OCI-LY7 (cell line): ENCODE measurements at regions not wholly inside any gene's neighbourhood (a gene's known extent, or its start where the extent isn't known, plus 50 kb on each side); places are given as distances from the start of the nearest gene placed in this dataset.

ENCODE experiments used
- BruUV-seq: library from RNA; stranded (reverse); fragments of 400-500 nt; replicated peaks from 2 replicates; lab custom pipeline; 2021; lab: Mats Ljungman, UMichigan
- CTCF ChIA-PET: fragments of 300-600 bp; sonication (Branson Sonifier 250); formaldehyde crosslinking; loops from one replicate; lab custom pipeline; 2022; ENCODE audit warnings: antibody characterized with exemption; ENCODE audit not compliant: unreplicated experiment; lab: Charles Lee
- POLR2A ChIA-PET: fragments of 300-600 bp; sonication (Branson Sonifier 250); formaldehyde crosslinking; loops from one replicate; lab custom pipeline; 2022; ENCODE audit warnings: antibody characterized with exemption; lab: Charles Lee
- DNase-seq: peaks from one replicate; pipeline ENCODE4 v3.0.0-alpha.2; 2015; ENCODE audit warnings: low spot score
- H2AFZ ChIP-seq: fragments of 200-600 bp; sonication (generic), shearing (Covaris generic); 2 replicates; pipeline ENCODE4 v1.6.1; 2014; ENCODE audit warnings: mild to moderate bottlenecking, antibody characterized with exemption, low read length, moderate library complexity
- H3K27ac ChIP-seq: fragments of 200-600 bp; sonication (generic); 2 replicates; pipeline ENCODE4 v1.5.1; 2014; ENCODE audit warnings: mixed run types, low read depth, mild to moderate bottlenecking, moderate library complexity, low read length, inconsistent platforms; ENCODE audit not compliant: poor library complexity, severe bottlenecking
- H3K36me3 ChIP-seq: fragments of 200-600 bp; sonication (generic); 2 replicates; pipeline ENCODE4 v1.6.1; 2014; ENCODE audit warnings: mild to moderate bottlenecking, antibody characterized with exemption, low read length, moderate library complexity, mixed read lengths; ENCODE audit not compliant: insufficient read depth
- H3K4me1 ChIP-seq: fragments of 200-600 bp; sonication (generic); 2 replicates; pipeline ENCODE4 v1.5.1; 2014; ENCODE audit warnings: mild to moderate bottlenecking, low read length; ENCODE audit not compliant: insufficient read depth, poor library complexity, severe bottlenecking
- H3K4me2 ChIP-seq: fragments of 200-600 bp; sonication (generic); 2 replicates; pipeline ENCODE4 v1.6.1; 2014; ENCODE audit warnings: mild to moderate bottlenecking, low read length
- H3K4me3 ChIP-seq: fragments of 200-600 bp; sonication (generic); 2 replicates; pipeline ENCODE4 v1.5.1; 2014; ENCODE audit warnings: mild to moderate bottlenecking, low read depth, low read length; ENCODE audit not compliant: poor library complexity, severe bottlenecking
- H3K79me2 ChIP-seq: fragments of 200-600 bp; sonication (generic); 2 replicates; pipeline ENCODE4 v1.6.1; 2016; ENCODE audit warnings: low read depth, mild to moderate bottlenecking, low read length, moderate library complexity, mixed read lengths; ENCODE audit not compliant: insufficient read depth
- H3K9me2 ChIP-seq: fragments of 200-600 bp; sonication (generic); 2 replicates; pipeline ENCODE4 v1.6.1; 2016; ENCODE audit warnings: mild to moderate bottlenecking, low read length, mixed read lengths; ENCODE audit not compliant: insufficient read depth
- H3K9me3 ChIP-seq: fragments of 200-600 bp; sonication (generic); 2 replicates; pipeline ENCODE4 v1.6.1; 2014; ENCODE audit warnings: mild to moderate bottlenecking, mixed run types, low read length, mixed read lengths
- H4K20me1 ChIP-seq: fragments of 200-600 bp; sonication (generic); 2 replicates; pipeline ENCODE4 v1.6.1; 2014; ENCODE audit warnings: mild to moderate bottlenecking, antibody characterized with exemption, low read length, moderate library complexity, mixed read lengths; ENCODE audit not compliant: insufficient read depth
- CTCF ChIP-seq: fragments of 200-600 bp; sonication (generic); conservative IDR thresholded peaks from 2 replicates; pipeline ENCODE4 v1.5.1; 2014; ENCODE audit warnings: mild to moderate bottlenecking, antibody characterized with exemption, low read length, moderate library complexity, mixed read lengths
- EZH2phosphoT487 ChIP-seq: fragments of 200-600 bp; sonication (generic); IDR thresholded peaks from 2 replicates; pipeline ENCODE4 v1.6.1; 2018; ENCODE audit warnings: low read depth, borderline replicate concordance, mild to moderate bottlenecking, mixed run types, antibody characterized with exemption, low read length, moderate library complexity, mixed read lengths
- intact Hi-C: fragments of 100-400 bp; cut with micrococcal nuclease; formaldehyde crosslinking; loops from one replicate; pipeline ENCODE4 v1.10.0; 2022; ENCODE audit not compliant: unreplicated experiment

GRCh38 chr6:17204533-17204932, 76.6 kb upstream of the RBM24 start:
- DNase-seq: no peak
- Histone ChIP-seq H3K9me2 (no peaks in the 10 kb centered on the region), H2AFZ (no peak overlapping the region), H3K9me3 (no peaks in the 10 kb centered on the region), H3K27ac (no peak overlapping the region), H3K79me2 (no peaks in the 10 kb centered on the region), H3K4me3 (no peak overlapping the region), H3K36me3 (no peaks in the 10 kb centered on the region), H4K20me1 (no peaks in the 10 kb centered on the region), H3K4me1 (no peaks in the 10 kb centered on the region), H3K4me2 (no peak overlapping the region)
- no peak for TF ChIP-seq CTCF
- no peak for TF ChIP-seq EZH2phosphoT487
- intact Hi-C loops: no loop called here
- ChIA-PET POLR2A (no interaction called here), CTCF (no interaction called here)
- no TSS peak for BruUV-seq

- ChIA-PET CTCF (no interaction called here), POLR2A (no interaction called here)
- Histone ChIP-seq H3K4me3 (no peak overlapping the region), H3K9me2 (no peaks in the 10 kb centered on the region), H3K27ac (no peak overlapping the region), H3K4me1 (no peaks in the 10 kb centered on the region), H3K79me2 (no peaks in the 10 kb centered on the region), H2AFZ (no peak overlapping the region), H4K20me1 (no peaks in the 10 kb centered on the region), H3K36me3 (no peaks in the 10 kb centered on the region), H3K4me2 (no peak overlapping the region), H3K9me3 (no peaks in the 10 kb centered on the region)
- no peak for DNase-seq
- no TSS peak for BruUV-seq
- intact Hi-C loops: no loop called here
- TF ChIP-seq CTCF: no peak
- TF ChIP-seq EZH2phosphoT487: no peak
These were observed 74.5 kb upstream of the RBM24 start for GRCh38 chr6:17206566-17207072.

DNA sequence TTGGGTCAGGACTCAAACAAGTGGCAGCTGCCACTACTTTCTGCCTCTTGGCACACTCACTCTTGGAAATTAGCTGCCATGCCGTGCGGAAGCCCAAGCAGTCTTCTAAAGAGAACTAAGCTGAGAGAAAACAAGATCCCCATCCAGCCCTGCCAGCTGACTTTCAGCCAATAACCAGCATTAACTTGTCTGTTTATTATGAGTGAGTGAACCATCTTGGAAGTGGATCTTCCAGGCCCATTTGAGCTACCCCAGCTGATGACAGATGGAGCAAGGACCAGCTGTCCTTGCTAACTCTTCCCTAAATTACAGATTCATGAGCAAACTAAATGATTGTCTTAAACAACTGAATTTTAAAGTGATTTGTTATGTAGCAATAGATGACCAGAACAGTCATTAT, 73.9 kb upstream of the RBM24 start:
- BruUV-seq: no TSS peak
- intact Hi-C loops: no loop called here
- POLR2A ChIA-PET: no interaction called here
- no peak overlapping the region for H3K27ac ChIP-seq
- H4K20me1 ChIP-seq: no peaks in the 10 kb centered on the region
- CTCF ChIA-PET: no interaction called here
- no peaks in the 10 kb centered on the region for H3K4me1 ChIP-seq
- no peaks in the 10 kb centered on the region for H3K9me3 ChIP-seq
- DNase-seq: no peak
- H3K36me3 ChIP-seq: no peaks in the 10 kb centered on the region
- no peak overlapping the region for H3K4me3 ChIP-seq
- no peak overlapping the region for H3K4me2 ChIP-seq
- TF ChIP-seq EZH2phosphoT487 (no peak), CTCF (no peak)
- H2AFZ ChIP-seq: no peak overlapping the region
- no peaks in the 10 kb centered on the region for H3K79me2 ChIP-seq
- H3K9me2 ChIP-seq: no peaks in the 10 kb centered on the region
